ENCODE measurements at regions not wholly inside any gene's neighbourhood (a gene's known extent, or its start where the extent isn't known, plus 50 kb on each side); places are given as distances from the start of the nearest gene placed in this dataset.

- no peak for TF ChIP-seq CTCF (IDR thresholded peaks at IDR 0.05; ENCODE audit: low read length)
- TF ChIP-seq EZH2 (optimal IDR thresholded peaks at IDR 0.05; ENCODE audit: low read depth, low read length), result no peak
Observed at GRCh38 chr3:13227315-13228165, 154.3 kb upstream of the IQSEC1 start.
